AG04449 (cell line): ENCODE measurements at regions not wholly inside any gene's neighbourhood (a gene's known extent, or its start where the extent isn't known, plus 50 kb on each side); places are given as distances from the start of the nearest gene placed in this dataset.

Experiments used
- CTCF ChIA-PET: fragments of 350-600 bp; formaldehyde crosslinking; extraction: SDS; loops from one replicate; lab custom pipeline; 2021; ENCODE audit warnings: antibody characterized with exemption; lab: Yijun Ruan, JAX
- POLR2A ChIA-PET: fragments of 400-600, 350-600 bp; formaldehyde crosslinking; extraction: SDS; loops from one replicate; lab custom pipeline; 2020; ENCODE audit warnings: antibody characterized with exemption, inconsistent platforms; lab: Yijun Ruan, JAX
- DNase-seq: peaks from one replicate; pipeline ENCODE4 v3.0.0-alpha.2; 2010; ENCODE audit warnings: low read depth, low spot score
- H3K4me3 ChIP-seq: 2 replicates; pipeline ENCODE4 v1.5.1; 2011; ENCODE audit warnings: low read depth, mild to moderate bottlenecking, control low read depth, low read length
- CTCF ChIP-seq: IDR thresholded peaks from one replicate; pipeline ENCODE4 v1.5.1; 2011; ENCODE audit warnings: mild to moderate bottlenecking, moderate library complexity, low read length, control low read depth, inconsistent platforms; ENCODE audit not compliant: insufficient read depth; ENCODE audit errors: missing control alignments

- no peak overlapping the region for H3K4me3 ChIP-seq
- ChIA-PET POLR2A (no interaction called here), CTCF (interaction anchor here (0.6 to 1.7 kb wide), 3 partner anchors 14 to 91 kb away, joined by 3 to 4 read pairs (median 3); no protein-coding TSS in a partner anchor)
- TF ChIP-seq CTCF = no peak
- DNase-seq = no peak
Measured at GRCh38 chr2:74744731-74745515, 89.0 kb upstream of the HK2 start.

- CTCF ChIA-PET = interaction anchor here (1.5 kb wide), 1 partner anchor 13 kb away, joined by 4 read pairs; no protein-coding TSS in a partner anchor
- POLR2A ChIA-PET = no interaction called here
Measured at GRCh38 chr2:74745766-74746165, 88.2 kb upstream of the HK2 start.

GRCh38 chr2:74746480-74746879 lies 87.4 kb upstream of the HK2 start:
- ChIA-PET CTCF (no interaction called here), POLR2A (no interaction called here)
- H3K4me3 ChIP-seq = no peak overlapping the region
- no peak for TF ChIP-seq CTCF
- no peak for DNase-seq

More at GRCh38 chr2:74745766-74746165, 88.2 kb upstream of the HK2 start:
- H3K4me3 ChIP-seq = no peak overlapping the region
- no peak for DNase-seq
- no peak for TF ChIP-seq CTCF

- no peak overlapping the region for H3K4me3 ChIP-seq
- DNase-seq = peak; percentile 55
- no peak for TF ChIP-seq CTCF
- ChIA-PET CTCF (interaction anchor here (0.5 to 1.8 kb wide), 2 partner anchors 129 to 586 kb away, joined by 3 to 6 read pairs; no protein-coding TSS in a partner anchor), POLR2A (interaction anchor here (0.7 kb wide), 1 partner anchor 31 kb away, joined by 3 read pairs; no protein-coding TSS in a partner anchor)
Measured at GRCh38 chr2:74747411-74748080, 86.4 kb upstream of the HK2 start.

- ChIA-PET CTCF (interaction anchor here (1.8 kb wide), 1 partner anchor 128 kb away, joined by 6 read pairs; no protein-coding TSS in a partner anchor), POLR2A (no interaction called here)
- H3K4me3 ChIP-seq = no peak overlapping the region
- TF ChIP-seq CTCF = no peak
- no peak for DNase-seq
Measured at GRCh38 chr2:74748665-74749064, 85.3 kb upstream of the HK2 start.

GRCh38 chr2:74749432-74749831 lies 84.5 kb upstream of the HK2 start:
- TF ChIP-seq CTCF = no peak
- POLR2A ChIA-PET = no interaction called here
- no peak overlapping the region for H3K4me3 ChIP-seq
- no peak for DNase-seq
- CTCF ChIA-PET = no interaction called here
